ENCODE measurements at regions not wholly inside any gene's neighbourhood (a gene's known extent, or its start where the extent isn't known, plus 50 kb on each side); places are given as distances from the start of the nearest gene placed in this dataset.

DNA sequence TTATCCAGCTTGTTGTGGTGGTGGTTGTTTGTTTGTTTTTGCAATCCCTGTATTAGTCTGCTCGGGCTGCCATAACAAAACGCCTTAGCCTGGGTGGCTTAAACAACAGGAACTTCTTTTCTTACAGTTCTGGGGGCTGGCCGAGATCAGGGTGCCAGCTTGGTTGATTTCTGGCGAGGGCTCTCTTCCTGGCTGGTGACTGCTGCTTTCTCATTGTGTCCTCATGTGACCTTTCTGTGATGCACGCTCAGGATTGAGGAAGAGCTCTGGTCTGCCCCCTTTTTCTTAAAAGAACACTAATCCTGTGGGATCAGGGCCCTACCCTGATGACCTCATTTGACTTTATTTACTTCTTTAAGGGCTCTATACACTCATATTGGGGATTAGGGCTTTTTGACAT is 107.1 kb upstream of the NRP1 start:
- Histone ChIP-seq H3K27me3 (ENCODE audit: control insufficient read depth in 1 of 2, insufficient read depth in 2 of 2, low read length in 2 of 2) (no peaks in the 10 kb centered on the region), H3K36me3 (ENCODE audit: insufficient read depth, low read length) (no peaks in the 10 kb centered on the region), H3K27ac (ENCODE audit: low read depth, low read length) (no peak overlapping the region), H3K4me1 (ENCODE audit: insufficient read depth, low read length) (no peaks in the 10 kb centered on the region), H3K9ac (ENCODE audit: low read length) (no peak overlapping the region), H3K4me3 (ENCODE audit: low read depth in 1 of 2, low read length in 2 of 2) (no peak overlapping the region), H3K9me3 (ENCODE audit: low read length) (no peaks in the 10 kb centered on the region)

DNA sequence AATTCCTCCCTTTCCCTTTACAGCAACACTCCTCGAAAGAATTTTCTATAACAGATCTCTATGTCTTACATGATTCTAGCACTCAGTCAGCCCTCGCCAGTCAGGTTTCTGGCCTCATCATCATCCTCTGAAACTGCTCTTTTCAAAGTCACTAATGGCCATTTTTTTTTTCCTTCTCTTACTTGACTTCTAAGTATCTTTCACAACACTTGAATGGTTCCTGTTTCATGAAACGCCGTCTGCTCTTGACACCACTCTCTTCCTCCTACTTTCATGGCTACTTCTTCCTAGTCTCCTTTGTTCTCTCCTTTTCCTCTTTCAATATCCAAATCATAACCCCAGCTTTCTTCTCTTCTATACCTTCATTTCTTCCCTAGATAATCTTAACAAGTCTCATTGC is 100.5 kb upstream of the NRP1 start:
- H3K4me3 ChIP-seq (ENCODE audit: low read depth in 1 of 2, low read length in 2 of 2) = no peak overlapping the region
- H3K4me1 ChIP-seq (ENCODE audit: insufficient read depth, low read length) = no peaks in the 10 kb centered on the region
- H3K36me3 ChIP-seq (ENCODE audit: insufficient read depth, low read length) = no peaks in the 10 kb centered on the region
- no peak overlapping the region for H3K27ac ChIP-seq (ENCODE audit: low read depth, low read length)
- no peaks in the 10 kb centered on the region for H3K27me3 ChIP-seq (ENCODE audit: control insufficient read depth in 1 of 2, insufficient read depth in 2 of 2, low read length in 2 of 2)
- H3K9ac ChIP-seq (ENCODE audit: low read length) = no peak overlapping the region
- no peaks in the 10 kb centered on the region for H3K9me3 ChIP-seq (ENCODE audit: low read length)

DNA sequence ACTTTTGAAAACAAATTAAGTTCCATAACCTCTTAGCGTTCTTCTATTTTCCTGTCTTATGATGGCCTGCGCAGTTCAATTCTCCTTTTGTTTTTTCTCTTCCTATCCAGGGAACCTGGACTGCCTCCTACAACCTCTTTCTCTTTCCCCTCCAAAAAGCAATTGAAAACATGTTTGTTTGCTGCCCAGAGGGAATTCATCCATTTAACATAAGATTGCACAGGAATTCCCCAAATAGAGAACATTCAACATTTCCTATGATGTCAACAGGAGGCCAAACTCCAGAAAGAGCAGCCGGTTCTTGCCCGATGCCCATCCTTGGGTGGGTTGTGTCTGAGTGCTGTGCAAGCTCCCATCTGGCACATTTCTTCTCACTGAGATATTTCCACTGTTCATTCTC is 94.2 kb upstream of the NRP1 start:
- no peaks in the 10 kb centered on the region for H3K27me3 ChIP-seq (ENCODE audit: control insufficient read depth in 1 of 2, insufficient read depth in 2 of 2, low read length in 2 of 2)
- no peak overlapping the region for H3K4me3 ChIP-seq (ENCODE audit: low read depth in 1 of 2, low read length in 2 of 2)
- no peak overlapping the region for H3K9ac ChIP-seq (ENCODE audit: low read length)
- H3K36me3 ChIP-seq (ENCODE audit: insufficient read depth, low read length) = no peaks in the 10 kb centered on the region
- no peaks in the 10 kb centered on the region for H3K9me3 ChIP-seq (ENCODE audit: low read length)
- no peaks in the 10 kb centered on the region for H3K4me1 ChIP-seq (ENCODE audit: insufficient read depth, low read length)
- no peak overlapping the region for H3K27ac ChIP-seq (ENCODE audit: low read depth, low read length)

DNA sequence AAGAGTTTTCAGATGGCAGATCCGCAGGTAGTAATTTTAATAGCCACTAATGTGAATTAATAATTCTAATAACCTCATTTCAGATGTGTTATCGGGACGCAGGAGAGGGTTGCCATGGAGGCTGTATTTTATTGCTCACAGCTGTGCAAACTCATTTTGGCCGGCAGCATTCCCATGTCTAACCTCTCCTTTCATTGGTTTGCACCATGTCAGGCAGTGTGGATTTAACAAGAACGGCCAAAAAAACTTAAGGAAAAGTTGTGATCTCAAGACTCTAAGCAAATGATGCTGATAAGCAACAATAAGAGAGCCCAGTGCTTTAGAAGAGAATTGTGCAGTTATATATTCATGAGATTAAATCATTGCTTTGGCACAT is 88.7 kb upstream of the NRP1 start:
- H3K4me1 ChIP-seq (ENCODE audit: insufficient read depth, low read length) = no peaks in the 10 kb centered on the region
- H3K27me3 ChIP-seq (ENCODE audit: control insufficient read depth in 1 of 2, insufficient read depth in 2 of 2, low read length in 2 of 2) = no peaks in the 10 kb centered on the region
- H3K36me3 ChIP-seq (ENCODE audit: insufficient read depth, low read length) = no peaks in the 10 kb centered on the region
- no peak overlapping the region for H3K9ac ChIP-seq (ENCODE audit: low read length)
- no peak overlapping the region for H3K27ac ChIP-seq (ENCODE audit: low read depth, low read length)
- no peak overlapping the region for H3K4me3 ChIP-seq (ENCODE audit: low read depth in 1 of 2, low read length in 2 of 2)
- H3K9me3 ChIP-seq (ENCODE audit: low read length) = no peaks in the 10 kb centered on the region

DNA sequence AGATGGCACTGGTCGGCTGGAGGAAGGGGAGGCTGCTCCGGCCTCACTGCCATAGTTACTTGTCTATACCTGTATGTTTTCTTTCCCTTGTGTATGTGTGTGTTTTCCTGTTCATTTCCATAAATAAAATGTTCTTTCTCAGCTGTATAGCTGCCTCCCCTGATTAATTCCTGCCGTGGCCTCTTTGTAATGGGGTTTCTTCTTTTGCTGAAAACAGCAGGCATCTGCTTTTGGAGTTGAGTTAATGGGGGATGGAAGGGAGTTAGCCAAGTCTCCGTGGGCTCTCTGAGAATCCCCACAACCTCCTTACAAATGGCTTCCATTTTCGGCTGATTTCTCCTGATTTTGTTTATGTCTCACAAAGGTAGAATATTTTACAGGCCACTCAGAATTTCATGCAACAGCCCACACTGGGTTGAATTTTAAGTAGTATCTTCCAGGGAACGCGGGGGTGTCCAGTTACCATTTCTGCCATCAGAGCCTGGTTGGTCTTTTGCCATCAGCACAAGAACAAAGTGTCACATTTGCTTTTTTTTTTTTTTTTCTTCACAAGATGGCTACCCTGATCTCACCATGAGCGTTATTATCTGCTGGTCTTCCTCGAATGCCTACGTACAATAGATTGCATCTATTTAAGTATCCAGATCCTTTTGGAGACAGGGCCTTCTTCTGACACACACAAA is 88.1 kb upstream of the NRP1 start:
- H3K36me3 ChIP-seq (ENCODE audit: insufficient read depth, low read length) = no peaks in the 10 kb centered on the region
- no peaks in the 10 kb centered on the region for H3K9me3 ChIP-seq (ENCODE audit: low read length)
- H3K27me3 ChIP-seq (ENCODE audit: control insufficient read depth in 1 of 2, insufficient read depth in 2 of 2, low read length in 2 of 2) = no peaks in the 10 kb centered on the region
- H3K9ac ChIP-seq (ENCODE audit: low read length) = no peak overlapping the region
- H3K4me1 ChIP-seq (ENCODE audit: insufficient read depth, low read length) = no peaks in the 10 kb centered on the region
- no peak overlapping the region for H3K27ac ChIP-seq (ENCODE audit: low read depth, low read length)
- H3K4me3 ChIP-seq (ENCODE audit: low read depth in 1 of 2, low read length in 2 of 2) = no peak overlapping the region

DNA sequence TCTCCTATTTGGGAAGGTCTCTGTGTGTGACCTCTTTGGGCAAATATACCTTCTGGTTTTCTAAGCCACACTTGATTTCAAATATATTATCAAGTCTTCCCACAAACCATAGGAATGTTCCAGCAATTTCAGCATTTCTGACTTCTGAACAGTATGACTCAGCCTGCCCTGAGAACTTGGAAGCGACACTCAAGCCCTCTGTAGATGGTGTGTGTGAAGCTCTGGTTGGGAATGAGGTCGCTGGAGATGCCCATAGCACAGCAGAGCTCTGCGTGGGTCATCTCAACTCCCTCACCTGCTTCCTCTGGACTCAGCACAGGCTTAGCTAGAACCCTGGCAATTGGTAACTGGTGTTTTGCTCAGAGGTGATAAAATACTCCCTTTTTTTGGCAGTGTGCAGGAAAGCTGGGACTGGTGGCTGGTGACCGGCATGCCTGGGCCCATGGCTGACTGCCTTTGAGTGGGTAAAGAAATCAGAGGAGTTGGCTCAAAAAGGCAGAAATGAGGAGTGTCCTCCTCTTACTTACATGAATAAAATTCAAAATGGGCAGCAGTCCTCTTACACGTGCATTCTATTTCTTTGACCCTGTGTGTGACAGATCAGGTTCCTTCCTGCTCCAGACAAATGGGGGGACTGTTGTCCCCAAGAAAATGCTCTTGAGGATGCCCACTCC is 87.5 kb upstream of the NRP1 start:
- Histone ChIP-seq H3K9me3 (ENCODE audit: low read length) (no peaks in the 10 kb centered on the region), H3K4me1 (ENCODE audit: insufficient read depth, low read length) (no peaks in the 10 kb centered on the region), H3K9ac (ENCODE audit: low read length) (no peak overlapping the region), H3K36me3 (ENCODE audit: insufficient read depth, low read length) (no peaks in the 10 kb centered on the region), H3K4me3 (ENCODE audit: low read depth in 1 of 2, low read length in 2 of 2) (no peak overlapping the region), H3K27ac (ENCODE audit: low read depth, low read length) (no peak overlapping the region), H3K27me3 (ENCODE audit: control insufficient read depth in 1 of 2, insufficient read depth in 2 of 2, low read length in 2 of 2) (no peaks in the 10 kb centered on the region)

DNA sequence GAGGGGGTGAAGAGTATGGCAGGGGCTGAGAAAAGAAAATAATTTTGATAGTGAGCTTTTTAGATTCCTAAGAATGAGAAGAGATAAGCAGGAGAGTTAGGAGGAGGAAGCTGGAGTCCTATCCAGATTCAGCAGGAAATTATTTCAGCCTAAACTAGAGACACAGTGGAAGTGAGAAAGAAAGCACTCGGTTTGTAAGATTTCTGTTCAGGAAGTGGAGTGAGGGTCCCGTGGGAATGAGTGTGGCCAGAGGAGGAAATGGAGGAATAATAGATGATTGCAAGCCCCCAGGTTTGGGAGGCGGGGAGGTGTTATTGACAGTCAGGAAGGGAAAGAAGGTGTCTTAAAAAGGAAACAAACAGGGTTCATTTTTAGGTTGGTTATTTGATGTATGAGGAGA is 84.8 kb upstream of the NRP1 start:
- Histone ChIP-seq H3K4me3 (ENCODE audit: low read depth in 1 of 2, low read length in 2 of 2) (no peak overlapping the region), H3K27me3 (ENCODE audit: control insufficient read depth in 1 of 2, insufficient read depth in 2 of 2, low read length in 2 of 2) (no peaks in the 10 kb centered on the region), H3K9me3 (ENCODE audit: low read length) (no peaks in the 10 kb centered on the region), H3K9ac (ENCODE audit: low read length) (no peak overlapping the region), H3K27ac (ENCODE audit: low read depth, low read length) (no peak overlapping the region), H3K4me1 (ENCODE audit: insufficient read depth, low read length) (no peaks in the 10 kb centered on the region), H3K36me3 (ENCODE audit: insufficient read depth, low read length) (no peaks in the 10 kb centered on the region)

DNA sequence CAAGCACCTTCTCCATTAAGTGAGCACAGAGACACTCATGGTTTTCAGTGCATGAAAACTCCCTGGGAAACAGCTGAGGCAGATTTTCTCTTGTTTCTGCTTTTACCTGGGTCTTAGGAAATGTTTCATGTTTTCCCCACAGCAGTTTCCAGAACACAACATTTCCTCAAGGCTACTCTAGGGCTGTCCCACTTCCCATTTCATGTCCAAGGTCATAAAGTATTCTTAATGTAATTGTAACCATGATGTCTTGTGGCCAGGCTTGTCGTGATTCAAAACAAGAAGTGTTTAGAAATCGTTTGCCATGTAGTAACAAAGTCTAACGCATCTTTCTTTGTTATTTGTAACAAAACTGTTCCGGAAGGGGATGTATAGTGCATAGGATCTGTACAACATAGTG is 83.8 kb upstream of the NRP1 start:
- H3K36me3 ChIP-seq (ENCODE audit: insufficient read depth, low read length) = no peaks in the 10 kb centered on the region
- peaks cover 4% of the 10 kb centered on the region for H3K4me1 ChIP-seq (ENCODE audit: insufficient read depth, low read length)
- H3K4me3 ChIP-seq (ENCODE audit: low read depth in 1 of 2, low read length in 2 of 2) = no peak overlapping the region
- no peaks in the 10 kb centered on the region for H3K9me3 ChIP-seq (ENCODE audit: low read length)
- no peak overlapping the region for H3K27ac ChIP-seq (ENCODE audit: low read depth, low read length)
- no peak overlapping the region for H3K9ac ChIP-seq (ENCODE audit: low read length)
- no peaks in the 10 kb centered on the region for H3K27me3 ChIP-seq (ENCODE audit: control insufficient read depth in 1 of 2, insufficient read depth in 2 of 2, low read length in 2 of 2)

DNA sequence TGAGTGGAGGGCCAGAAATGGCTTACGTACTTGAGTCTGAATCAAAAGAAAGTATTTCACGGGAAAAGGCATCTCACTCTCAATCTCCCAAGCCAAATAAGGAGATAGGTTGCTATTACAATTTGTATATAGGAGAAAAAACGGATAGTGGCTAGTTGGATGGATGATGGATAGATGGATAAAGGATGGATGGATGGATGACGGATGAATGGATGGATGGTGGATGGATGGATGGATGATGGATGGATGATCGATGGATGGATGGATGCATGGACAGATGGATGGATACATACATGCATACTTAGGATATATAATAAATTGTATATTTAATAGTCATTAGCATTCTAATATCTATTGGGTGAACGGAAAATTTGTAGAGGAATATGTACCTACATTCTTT is 82.2 kb upstream of the NRP1 start:
- H3K27me3 ChIP-seq (ENCODE audit: control insufficient read depth in 1 of 2, insufficient read depth in 2 of 2, low read length in 2 of 2) = no peaks in the 10 kb centered on the region
- no peaks in the 10 kb centered on the region for H3K9me3 ChIP-seq (ENCODE audit: low read length)
- no peaks in the 10 kb centered on the region for H3K36me3 ChIP-seq (ENCODE audit: insufficient read depth, low read length)
- H3K27ac ChIP-seq (ENCODE audit: low read depth, low read length) = no peak overlapping the region
- no peak overlapping the region for H3K4me3 ChIP-seq (ENCODE audit: low read depth in 1 of 2, low read length in 2 of 2)
- no peak overlapping the region for H3K9ac ChIP-seq (ENCODE audit: low read length)
- peaks cover 7% of the 10 kb centered on the region for H3K4me1 ChIP-seq (ENCODE audit: insufficient read depth, low read length)

DNA sequence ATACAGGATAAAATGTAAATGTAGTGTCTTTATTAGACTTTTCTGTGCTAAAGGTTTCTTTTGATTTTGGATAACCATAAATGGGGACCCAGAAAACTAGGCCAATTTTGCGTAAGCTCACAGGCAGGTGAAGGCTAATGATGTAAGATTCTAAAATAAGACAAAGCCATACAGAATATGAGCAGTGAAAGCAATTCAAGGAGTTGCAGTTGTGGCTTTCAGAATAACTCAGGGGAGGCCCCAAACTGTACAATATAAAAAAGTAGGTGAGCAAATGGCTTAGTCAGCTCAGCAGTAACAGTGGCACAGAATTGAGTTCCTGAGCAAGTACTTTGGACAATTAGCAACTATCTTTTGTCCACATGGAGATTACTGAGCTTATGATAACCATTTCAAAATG is 81.7 kb upstream of the NRP1 start:
- Histone ChIP-seq H3K4me3 (ENCODE audit: low read depth in 1 of 2, low read length in 2 of 2) (no peak overlapping the region), H3K27me3 (ENCODE audit: control insufficient read depth in 1 of 2, insufficient read depth in 2 of 2, low read length in 2 of 2) (no peaks in the 10 kb centered on the region), H3K27ac (ENCODE audit: low read depth, low read length) (no peak overlapping the region), H3K9ac (ENCODE audit: low read length) (no peak overlapping the region), H3K4me1 (ENCODE audit: insufficient read depth, low read length) (peaks cover 7% of the 10 kb centered on the region), H3K9me3 (ENCODE audit: low read length) (no peaks in the 10 kb centered on the region), H3K36me3 (ENCODE audit: insufficient read depth, low read length) (no peaks in the 10 kb centered on the region)

DNA sequence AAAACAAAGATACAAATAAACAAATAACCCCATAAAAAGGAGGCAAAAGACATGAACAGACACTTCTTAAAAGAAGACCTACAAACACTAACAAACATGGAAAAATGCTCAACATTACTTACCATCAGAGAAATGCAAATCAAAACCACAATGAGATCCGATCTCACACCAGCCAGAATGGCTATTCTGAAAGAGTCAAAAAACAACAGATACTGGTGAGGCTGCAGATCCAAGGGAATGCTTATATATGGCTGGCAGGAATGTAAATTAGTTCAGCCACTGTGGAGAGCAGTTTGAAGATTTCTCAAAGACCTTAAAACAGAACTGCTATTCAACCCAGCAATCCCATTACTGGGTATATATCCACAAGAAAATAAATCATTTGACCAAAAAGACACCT is 80.4 kb upstream of the NRP1 start:
- Histone ChIP-seq H3K9ac (ENCODE audit: low read length) (no peak overlapping the region), H3K27ac (ENCODE audit: low read depth, low read length) (no peak overlapping the region), H3K9me3 (ENCODE audit: low read length) (no peaks in the 10 kb centered on the region), H3K4me1 (ENCODE audit: insufficient read depth, low read length) (peaks cover 7% of the 10 kb centered on the region), H3K27me3 (ENCODE audit: control insufficient read depth in 1 of 2, insufficient read depth in 2 of 2, low read length in 2 of 2) (no peaks in the 10 kb centered on the region), H3K36me3 (ENCODE audit: insufficient read depth, low read length) (no peaks in the 10 kb centered on the region), H3K4me3 (ENCODE audit: low read depth in 1 of 2, low read length in 2 of 2) (no peak overlapping the region)

Measured in muscle layer of colon (tissue), 2 donors.